C4-2B (cell line): ENCODE measurements at regions not wholly inside any gene's neighbourhood (a gene's known extent, or its start where the extent isn't known, plus 50 kb on each side); places are given as distances from the start of the nearest gene placed in this dataset.

Experiments used
- ZFX ChIP-seq: fragments of 450-650 bp; IDR thresholded peaks from 2 replicates; pipeline ENCODE4 v1.6.1; 2017
- TF ChIP-seq, protein P1 (sequence below): fragments of 450-650 bp; conservative IDR thresholded peaks from 2 replicates; pipeline ENCODE4 v1.5.1; 2017; ENCODE audit warnings: mild to moderate bottlenecking

GRCh38 chr7:119664601-119665000 lies 608.4 kb upstream of the KCND2 start:
- TF ChIP-seq, protein P1, sequence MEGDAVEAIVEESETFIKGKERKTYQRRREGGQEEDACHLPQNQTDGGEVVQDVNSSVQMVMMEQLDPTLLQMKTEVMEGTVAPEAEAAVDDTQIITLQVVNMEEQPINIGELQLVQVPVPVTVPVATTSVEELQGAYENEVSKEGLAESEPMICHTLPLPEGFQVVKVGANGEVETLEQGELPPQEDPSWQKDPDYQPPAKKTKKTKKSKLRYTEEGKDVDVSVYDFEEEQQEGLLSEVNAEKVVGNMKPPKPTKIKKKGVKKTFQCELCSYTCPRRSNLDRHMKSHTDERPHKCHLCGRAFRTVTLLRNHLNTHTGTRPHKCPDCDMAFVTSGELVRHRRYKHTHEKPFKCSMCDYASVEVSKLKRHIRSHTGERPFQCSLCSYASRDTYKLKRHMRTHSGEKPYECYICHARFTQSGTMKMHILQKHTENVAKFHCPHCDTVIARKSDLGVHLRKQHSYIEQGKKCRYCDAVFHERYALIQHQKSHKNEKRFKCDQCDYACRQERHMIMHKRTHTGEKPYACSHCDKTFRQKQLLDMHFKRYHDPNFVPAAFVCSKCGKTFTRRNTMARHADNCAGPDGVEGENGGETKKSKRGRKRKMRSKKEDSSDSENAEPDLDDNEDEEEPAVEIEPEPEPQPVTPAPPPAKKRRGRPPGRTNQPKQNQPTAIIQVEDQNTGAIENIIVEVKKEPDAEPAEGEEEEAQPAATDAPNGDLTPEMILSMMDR, result no peak
- TF ChIP-seq ZFX, result no peak
